Adrenal gland (tissue), 9 donors: ENCODE measurements at regions not wholly inside any gene's neighbourhood (a gene's known extent, or its start where the extent isn't known, plus 50 kb on each side); places are given as distances from the start of the nearest gene placed in this dataset.

Experiments
- DNase-seq, 7 donors: peaks; one replicate each; pipeline ENCODE4 v3.0.0-alpha.2; 2019 to 2020
- H3K27ac ChIP-seq, 5 donors: fragments of 200-600 bp; sonication (generic) in 4 of 5; 1 replicate in 3 of 5; 2 replicates in 2 of 5; pipeline versions ENCODE4 v1.5.1 to v1.8.0; 2016 to 2020; ENCODE audit warnings: mild to moderate bottlenecking in 1 of 5
- H3K27me3 ChIP-seq: fragments of 200-600 bp; 2 replicates; pipeline ENCODE4 v1.8.0; 2021
- H3K36me3 ChIP-seq, 2 donors: fragments of 200-600 bp; replicated peaks in 1 of 2; 1 replicate in 1 of 2; 2 replicates in 1 of 2; pipeline versions ENCODE4 v1.5.1 to v1.8.0; 2018 to 2022
- H3K4me1 ChIP-seq, 2 donors: fragments of 200-600 bp; replicated peaks in 1 of 2; 1 replicate in 1 of 2; 2 replicates in 1 of 2; pipeline versions ENCODE4 v1.5.1 to v1.8.0; 2018 to 2021
- H3K4me3 ChIP-seq, 4 donors: fragments of 200-600 bp; sonication (generic) in 3 of 4; one replicate each; pipeline ENCODE4 v1.5.1; 2016 to 2018
- H3K9me3 ChIP-seq, 3 donors: fragments of 200-600 bp; sonication (generic) in 1 of 3; replicated peaks in 1 of 3; 1 replicate in 2 of 3; 2 replicates in 1 of 3; pipeline versions ENCODE4 v1.5.1 to v1.8.0; 2016 to 2021
- CTCF ChIP-seq, 6 experiments: fragments of 450-650 bp in 4 of 6; fragments of 200-600 bp in 2 of 6; sonication (generic) in 1 of 6; IDR thresholded peaks; 1 replicate in 5 of 6; 2 replicates in 1 of 6; pipeline versions ENCODE4 v1.5.1 to v1.8.0; 2016 to 2021; ENCODE audit warnings: antibody characterized with exemption in 6 of 6, mild to moderate bottlenecking in 2 of 6, moderate library complexity in 1 of 6
- POLR2A ChIP-seq, 2 donors: fragments of 450-650 bp; IDR thresholded peaks; one replicate each; pipeline ENCODE4 v1.6.1; 2017; ENCODE audit warnings: antibody characterized with exemption in 2 of 2, mild to moderate bottlenecking in 2 of 2, moderate library complexity in 1 of 2
- WGBS, 4 donors: extraction: QIAGEN DNeasy Blood & Tissue Kit in 2 of 4; methylation state at CpG; one replicate each; pipeline versions ENCODE4 v1.1.5 to v1.1.7; 2013 to 2017; 5-methylcytosine and 5-hydroxymethylcytosine counted together
- intact Hi-C, 2 donors: fragments of 100-400 bp; cut with DNase I; formaldehyde crosslinking; loops; one replicate each; pipeline versions ENCODE4 v1.14.1 to v1.15.0; 2022 to 2023
- donor health status: healthy with polysubstance abuse.
- donor health status: Bipolar disorder and iron deficiency.
- donor health status: DM: yes; HTN: yes; CAD: no.
- donor health status: DM: no; HTN: no; CAD: no.
- donor health status: DM: no; HTN: no; CAD: no.

GRCh38 chr10:3413937-3414666 lies 241.5 kb upstream of the PITRM1 start:
- intact Hi-C loops = no loop called here
- TF ChIP-seq CTCF (IDR thresholded peaks at IDR 0.05) = no peak
- TF ChIP-seq POLR2A (IDR thresholded peaks at IDR 0.05) = no peak
- H3K4me1 ChIP-seq = no peaks in the 10 kb centered on the region
- no peak overlapping the region for H3K27ac ChIP-seq
- H3K4me3 ChIP-seq = no peak overlapping the region
- WGBS, 4 donors = 91 to 94% (median 92%) methylated on average over 23 of the region's 23 CpGs
- no peaks in the 10 kb centered on the region for H3K36me3 ChIP-seq
- no peaks in the 10 kb centered on the region for H3K9me3 ChIP-seq
- no peak for DNase-seq
- H3K27me3 ChIP-seq = no peaks in the 10 kb centered on the region

GRCh38 chr10:3412646-3413045 lies 240.1 kb upstream of the PITRM1 start:
- H3K4me1 ChIP-seq = no peaks in the 10 kb centered on the region
- no peak for DNase-seq
- no peaks in the 10 kb centered on the region for H3K27me3 ChIP-seq
- intact Hi-C loops = no loop called here
- H3K4me3 ChIP-seq = no peak overlapping the region
- 84 to 88% (median 85%) methylated on average over 10 to 16 of the region's 16 CpGs for WGBS, 4 donors
- H3K9me3 ChIP-seq = no peaks in the 10 kb centered on the region
- H3K27ac ChIP-seq = no peak overlapping the region
- no peaks in the 10 kb centered on the region for H3K36me3 ChIP-seq
- TF ChIP-seq POLR2A (IDR thresholded peaks at IDR 0.05) (no peak), CTCF (IDR thresholded peaks at IDR 0.05) (no peak)

- intact Hi-C loops = no loop called here
- no peaks in the 10 kb centered on the region for H3K9me3 ChIP-seq
- no peaks in the 10 kb centered on the region for H3K27me3 ChIP-seq
- no peak for TF ChIP-seq POLR2A (IDR thresholded peaks at IDR 0.05)
- TF ChIP-seq CTCF (IDR thresholded peaks at IDR 0.05) = no peak
- WGBS, 4 donors = 87 to 96% (median 93%) methylated on average over 1 to 5 of the region's 5 CpGs
- no peaks in the 10 kb centered on the region for H3K36me3 ChIP-seq
- H3K27ac ChIP-seq = no peak overlapping the region
- no peak overlapping the region for H3K4me3 ChIP-seq
- no peak for DNase-seq
- H3K4me1 ChIP-seq = no peaks in the 10 kb centered on the region
Measured at GRCh38 chr10:3412071-3412582, 239.5 kb upstream of the PITRM1 start.

- WGBS, 4 donors = 62 to 70% (median 69%) methylated on average over 3 of the region's 3 CpGs
- Histone ChIP-seq H3K27ac (no peak overlapping the region), H3K4me3 (no peak overlapping the region), H3K4me1 (no peaks in the 10 kb centered on the region), H3K27me3 (no peaks in the 10 kb centered on the region), H3K9me3 (no peaks in the 10 kb centered on the region), H3K36me3 (no peaks in the 10 kb centered on the region)
- TF ChIP-seq CTCF (IDR thresholded peaks at IDR 0.05) (no peak), POLR2A (IDR thresholded peaks at IDR 0.05) (no peak)
- intact Hi-C loops = no loop called here
- no peak for DNase-seq
Measured at GRCh38 chr10:3411044-3411443, 238.5 kb upstream of the PITRM1 start.
